Bronchial epithelial cell (primary cell): ENCODE measurements at regions not wholly inside any gene's neighbourhood (a gene's known extent, or its start where the extent isn't known, plus 50 kb on each side); places are given as distances from the start of the nearest gene placed in this dataset.

ENCODE experiments used
- DNase-seq: peaks from one replicate; pipeline ENCODE4 v3.0.0-alpha.2; 2010; ENCODE audit warnings: low read depth
- FAIRE-seq: peaks from 2 replicates; lab custom pipeline; 2011; peaks lifted over from hg19 to GRCh38; lab: Jason Lieb, UNC
- H3K27me3 ChIP-seq: 2 replicates; pipeline ENCODE4 v1.5.1; 2011; ENCODE audit warnings: low read length; ENCODE audit not compliant: control insufficient read depth, insufficient read depth
- H3K36me3 ChIP-seq: 2 replicates; pipeline ENCODE4 v1.5.1; 2011; ENCODE audit warnings: low read length; ENCODE audit not compliant: control insufficient read depth, insufficient read depth
- H3K4me3 ChIP-seq: 2 replicates; pipeline ENCODE4 v1.5.1; 2011; ENCODE audit warnings: mild to moderate bottlenecking, low read depth, low read length, control low read depth
- TF ChIP-seq, protein P1 (sequence below): IDR thresholded peaks from 2 replicates; pipeline ENCODE4 v1.5.1; 2011; ENCODE audit warnings: mild to moderate bottlenecking, moderate library complexity, low read length, control low read depth, inconsistent platforms; ENCODE audit not compliant: insufficient read depth, severe bottlenecking

GRCh38 chr9:79176014-79176697, 395.6 kb upstream of the TLE4 start:
- DNase-seq, result no peak
- FAIRE-seq, result no peak
- TF ChIP-seq, protein P1, sequence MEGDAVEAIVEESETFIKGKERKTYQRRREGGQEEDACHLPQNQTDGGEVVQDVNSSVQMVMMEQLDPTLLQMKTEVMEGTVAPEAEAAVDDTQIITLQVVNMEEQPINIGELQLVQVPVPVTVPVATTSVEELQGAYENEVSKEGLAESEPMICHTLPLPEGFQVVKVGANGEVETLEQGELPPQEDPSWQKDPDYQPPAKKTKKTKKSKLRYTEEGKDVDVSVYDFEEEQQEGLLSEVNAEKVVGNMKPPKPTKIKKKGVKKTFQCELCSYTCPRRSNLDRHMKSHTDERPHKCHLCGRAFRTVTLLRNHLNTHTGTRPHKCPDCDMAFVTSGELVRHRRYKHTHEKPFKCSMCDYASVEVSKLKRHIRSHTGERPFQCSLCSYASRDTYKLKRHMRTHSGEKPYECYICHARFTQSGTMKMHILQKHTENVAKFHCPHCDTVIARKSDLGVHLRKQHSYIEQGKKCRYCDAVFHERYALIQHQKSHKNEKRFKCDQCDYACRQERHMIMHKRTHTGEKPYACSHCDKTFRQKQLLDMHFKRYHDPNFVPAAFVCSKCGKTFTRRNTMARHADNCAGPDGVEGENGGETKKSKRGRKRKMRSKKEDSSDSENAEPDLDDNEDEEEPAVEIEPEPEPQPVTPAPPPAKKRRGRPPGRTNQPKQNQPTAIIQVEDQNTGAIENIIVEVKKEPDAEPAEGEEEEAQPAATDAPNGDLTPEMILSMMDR, result no peak
- Histone ChIP-seq H3K27me3 (no peaks in the 10 kb centered on the region), H3K36me3 (no peaks in the 10 kb centered on the region), H3K4me3 (no peak overlapping the region)

- Histone ChIP-seq H3K27me3 (no peaks in the 10 kb centered on the region), H3K36me3 (no peaks in the 10 kb centered on the region), H3K4me3 (no peak overlapping the region)
- peak; percentile 18 for FAIRE-seq
- no peak for DNase-seq
- TF ChIP-seq, protein P1, result no peak
These were observed 386.9 kb upstream of the TLE4 start for GRCh38 chr9:79184831-79185230.

DNA sequence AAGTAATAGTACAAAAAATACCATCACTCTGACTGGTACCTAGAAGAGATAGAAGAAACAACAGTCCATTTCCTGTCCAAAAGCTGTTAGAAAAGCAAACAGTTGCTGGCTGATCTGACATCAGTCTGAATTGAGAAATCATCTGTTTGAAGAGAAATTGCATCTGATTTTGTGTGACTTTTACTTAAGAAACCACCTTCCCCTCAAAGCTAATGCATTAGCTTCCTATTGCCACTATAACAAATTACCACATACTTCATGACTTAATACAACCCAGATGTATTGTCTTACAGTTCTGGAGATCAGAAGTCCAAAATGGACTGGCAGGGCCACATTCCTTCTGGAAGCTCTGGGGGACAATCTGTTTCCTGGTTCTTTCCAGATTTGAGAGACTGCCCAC, 385.9 kb upstream of the TLE4 start:
- no peaks in the 10 kb centered on the region for H3K27me3 ChIP-seq
- no peak overlapping the region for H3K4me3 ChIP-seq
- FAIRE-seq (no peak), DNase-seq (no peak)
- TF ChIP-seq, protein P1, result no peak
- no peaks in the 10 kb centered on the region for H3K36me3 ChIP-seq

DNA sequence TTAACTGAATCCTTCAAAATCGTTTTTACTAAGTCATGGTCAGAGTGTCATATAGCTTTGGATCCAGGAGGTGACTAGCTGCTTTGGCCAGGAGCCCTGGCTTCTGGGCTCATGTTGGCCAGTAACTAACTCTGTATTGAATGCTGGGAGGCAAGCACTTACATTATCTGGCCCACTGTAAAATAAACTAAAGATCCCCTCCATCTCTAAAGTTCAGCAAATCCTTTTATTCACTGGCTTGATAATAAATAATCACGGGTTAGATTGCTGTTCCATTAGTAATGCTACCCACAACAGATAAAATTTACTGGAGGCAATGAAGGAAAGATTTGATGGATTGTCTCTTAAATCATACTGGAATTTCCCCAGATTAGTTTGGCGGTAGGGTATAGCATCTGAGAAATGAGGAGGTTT, 382.2 kb upstream of the TLE4 start:
- no peaks in the 10 kb centered on the region for H3K36me3 ChIP-seq
- TF ChIP-seq, protein P1, result no peak
- FAIRE-seq (no peak), DNase-seq (no peak)
- H3K4me3 ChIP-seq, result no peak overlapping the region
- no peaks in the 10 kb centered on the region for H3K27me3 ChIP-seq

DNA sequence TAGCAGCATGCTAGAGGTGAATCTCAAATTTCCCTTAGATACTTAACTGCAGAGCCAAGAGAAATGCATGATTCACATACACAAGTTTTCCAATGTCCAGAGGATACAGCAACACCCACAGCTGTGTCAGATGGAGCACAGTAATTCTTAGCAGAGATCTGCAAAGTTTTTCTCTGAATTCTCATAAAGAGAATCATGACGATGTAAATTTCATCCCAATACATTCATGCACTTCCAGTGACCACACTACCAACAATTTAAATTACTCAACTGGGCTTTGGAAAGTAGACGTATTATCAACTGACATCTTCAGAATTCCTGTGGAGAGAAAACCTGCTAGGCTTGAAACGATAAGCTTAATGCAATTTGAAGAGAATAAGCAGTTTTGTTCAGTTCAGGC, 378.8 kb upstream of the TLE4 start:
- Histone ChIP-seq H3K36me3 (no peaks in the 10 kb centered on the region), H3K4me3 (no peak overlapping the region), H3K27me3 (no peaks in the 10 kb centered on the region)
- no peak for DNase-seq
- FAIRE-seq, result no peak
- TF ChIP-seq, protein P1, result no peak

- no peak overlapping the region for H3K4me3 ChIP-seq
- no peaks in the 10 kb centered on the region for H3K36me3 ChIP-seq
- DNase-seq (no peak), FAIRE-seq (peak; percentile 47)
- no peaks in the 10 kb centered on the region for H3K27me3 ChIP-seq
- TF ChIP-seq, protein P1, result no peak
These were observed 378.1 kb upstream of the TLE4 start for GRCh38 chr9:79193501-79194223.
